DND-41 (cell line): ENCODE measurements at regions not wholly inside any gene's neighbourhood (a gene's known extent, or its start where the extent isn't known, plus 50 kb on each side); places are given as distances from the start of the nearest gene placed in this dataset.

Source experiments
- ATAC-seq: fragments of 200-7000 bp; cut with Tn5 transposase; 3 replicates; pipeline ENCODE4 v1.9.1; 2021; ENCODE audit warnings: low read depth; ENCODE audit not compliant: insufficient read depth
- DNase-seq: peaks from one replicate; pipeline ENCODE4 v3.0.0-alpha.2; 2020
- H2AFZ ChIP-seq: 2 replicates; pipeline ENCODE4 v1.6.0; 2012; ENCODE audit warnings: low read depth, low read length
- H3K27ac ChIP-seq: 2 replicates; pipeline ENCODE4 v1.5.1; 2012; ENCODE audit warnings: low read length, inconsistent platforms
- H3K27me3 ChIP-seq: fragments of 200-600 bp; sonication (generic); 2 replicates; pipeline ENCODE4 v1.6.0; 2012; ENCODE audit warnings: low read length, mild to moderate bottlenecking, inconsistent platforms; ENCODE audit not compliant: insufficient read depth, poor library complexity
- H3K36me3 ChIP-seq: 2 replicates; pipeline ENCODE4 v1.5.1; 2012; ENCODE audit warnings: low read length, inconsistent platforms; ENCODE audit not compliant: insufficient read depth
- H3K4me1 ChIP-seq: 2 replicates; pipeline ENCODE4 v1.5.1; 2012; ENCODE audit warnings: mild to moderate bottlenecking, low read length; ENCODE audit not compliant: insufficient read depth
- H3K4me2 ChIP-seq: 2 replicates; pipeline ENCODE4 v1.6.0; 2012; ENCODE audit warnings: mild to moderate bottlenecking, moderate library complexity, low read length, inconsistent platforms; ENCODE audit not compliant: insufficient read depth
- H3K4me3 ChIP-seq, 2 experiments: fragments of 200-600 bp in 1 of 2; shearing (Covaris generic) in 1 of 2; 2 replicates each; pipeline ENCODE4 v1.5.1; 2012 to 2016; ENCODE audit warnings: inconsistent platforms in 2 of 2, low read length in 2 of 2, mild to moderate bottlenecking in 2 of 2, low read depth in 1 of 2, moderate library complexity in 1 of 2
- H3K79me2 ChIP-seq: 2 replicates; pipeline ENCODE4 v1.6.0; 2012; ENCODE audit warnings: low read length, inconsistent platforms; ENCODE audit not compliant: insufficient read depth
- H3K9ac ChIP-seq: 2 replicates; pipeline ENCODE4 v1.6.0; 2012; ENCODE audit warnings: low read depth, mild to moderate bottlenecking, inconsistent platforms, low read length, moderate library complexity
- H3K9me3 ChIP-seq: 2 replicates; pipeline ENCODE4 v1.5.1; 2012; ENCODE audit warnings: low read length, moderate library complexity, mild to moderate bottlenecking, inconsistent platforms; ENCODE audit not compliant: insufficient read depth, severe bottlenecking
- H4K20me1 ChIP-seq: 2 replicates; pipeline ENCODE4 v1.6.0; 2012; ENCODE audit warnings: low read length; ENCODE audit not compliant: insufficient read depth
- EZH2 ChIP-seq: IDR thresholded peaks from 3 replicates; pipeline ENCODE4 v1.6.1; 2012; ENCODE audit warnings: borderline replicate concordance, low read depth, mild to moderate bottlenecking, moderate library complexity, low read length, inconsistent platforms; ENCODE audit not compliant: severe bottlenecking
- TF ChIP-seq, protein P1 (sequence below): IDR thresholded peaks from 2 replicates; pipeline ENCODE4 v1.5.1; 2012; ENCODE audit warnings: borderline replicate concordance, low read length, moderate library complexity, mild to moderate bottlenecking; ENCODE audit not compliant: poor library complexity, severe bottlenecking; ENCODE audit errors: extremely low read depth

DNA sequence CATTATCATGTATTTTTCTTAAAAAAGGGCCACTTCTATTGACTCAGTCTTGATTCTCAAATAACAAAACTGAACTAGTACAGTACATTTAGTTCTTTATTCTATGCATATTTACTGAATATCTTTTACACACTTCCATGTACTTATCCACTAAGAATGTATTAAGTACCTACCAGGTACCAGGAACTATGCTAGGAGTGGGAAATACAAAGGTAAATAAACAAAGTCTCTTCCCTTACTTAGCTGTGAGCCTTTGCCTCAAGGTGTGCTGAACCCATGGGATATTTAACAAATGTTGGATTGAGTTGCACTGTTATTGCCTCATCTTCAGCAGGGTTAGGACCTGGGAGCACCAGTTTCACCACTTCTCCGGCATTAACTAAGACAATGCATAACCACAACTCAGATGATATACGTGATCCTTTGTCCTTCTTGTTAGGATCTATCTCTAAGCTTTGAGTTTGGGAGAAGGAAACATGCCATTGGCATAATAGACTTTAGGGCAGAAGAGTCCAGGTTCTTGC is 533.9 kb downstream of the TFAP2B start:
- no peaks in the 10 kb centered on the region for H3K4me1 ChIP-seq
- H3K27ac ChIP-seq = no peak overlapping the region
- no peak for ATAC-seq
- H3K4me2 ChIP-seq = no peak overlapping the region
- no peaks in the 10 kb centered on the region for H3K79me2 ChIP-seq
- H3K9ac ChIP-seq = no peak overlapping the region
- no peaks in the 10 kb centered on the region for H4K20me1 ChIP-seq
- H3K27me3 ChIP-seq = no peaks in the 10 kb centered on the region
- DNase-seq = no peak
- H3K9me3 ChIP-seq = no peaks in the 10 kb centered on the region
- H3K36me3 ChIP-seq = no peaks in the 10 kb centered on the region
- H2AFZ ChIP-seq = no peak overlapping the region
- H3K4me3 ChIP-seq = no peak overlapping the region
- TF ChIP-seq EZH2 = no peak
- TF ChIP-seq, protein P1, sequence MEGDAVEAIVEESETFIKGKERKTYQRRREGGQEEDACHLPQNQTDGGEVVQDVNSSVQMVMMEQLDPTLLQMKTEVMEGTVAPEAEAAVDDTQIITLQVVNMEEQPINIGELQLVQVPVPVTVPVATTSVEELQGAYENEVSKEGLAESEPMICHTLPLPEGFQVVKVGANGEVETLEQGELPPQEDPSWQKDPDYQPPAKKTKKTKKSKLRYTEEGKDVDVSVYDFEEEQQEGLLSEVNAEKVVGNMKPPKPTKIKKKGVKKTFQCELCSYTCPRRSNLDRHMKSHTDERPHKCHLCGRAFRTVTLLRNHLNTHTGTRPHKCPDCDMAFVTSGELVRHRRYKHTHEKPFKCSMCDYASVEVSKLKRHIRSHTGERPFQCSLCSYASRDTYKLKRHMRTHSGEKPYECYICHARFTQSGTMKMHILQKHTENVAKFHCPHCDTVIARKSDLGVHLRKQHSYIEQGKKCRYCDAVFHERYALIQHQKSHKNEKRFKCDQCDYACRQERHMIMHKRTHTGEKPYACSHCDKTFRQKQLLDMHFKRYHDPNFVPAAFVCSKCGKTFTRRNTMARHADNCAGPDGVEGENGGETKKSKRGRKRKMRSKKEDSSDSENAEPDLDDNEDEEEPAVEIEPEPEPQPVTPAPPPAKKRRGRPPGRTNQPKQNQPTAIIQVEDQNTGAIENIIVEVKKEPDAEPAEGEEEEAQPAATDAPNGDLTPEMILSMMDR = no peak

DNA sequence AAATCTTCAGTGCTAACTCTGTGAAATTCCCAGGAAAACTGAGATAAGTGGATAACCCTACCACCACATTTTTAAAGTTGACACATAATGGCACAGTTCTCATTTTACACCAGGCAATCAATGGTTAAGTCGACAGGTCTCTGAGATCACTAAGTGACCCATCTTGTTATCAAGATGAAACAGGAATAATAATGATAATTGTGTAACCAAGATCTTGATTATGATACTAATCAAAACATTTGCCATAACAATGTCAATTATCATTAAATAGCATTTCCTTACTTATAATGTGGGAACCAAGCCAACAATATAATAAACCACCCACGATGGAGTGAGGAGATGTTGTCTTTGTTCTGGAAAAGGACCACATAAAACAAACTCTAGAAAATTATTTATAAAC is 541.6 kb downstream of the TFAP2B start:
- ATAC-seq (no peak), DNase-seq (no peak)
- Histone ChIP-seq H3K79me2 (no peaks in the 10 kb centered on the region), H3K27me3 (no peaks in the 10 kb centered on the region), H3K4me1 (no peaks in the 10 kb centered on the region), H2AFZ (no peak overlapping the region), H3K27ac (no peak overlapping the region), H4K20me1 (no peaks in the 10 kb centered on the region), H3K9me3 (no peaks in the 10 kb centered on the region), H3K4me2 (no peak overlapping the region), H3K36me3 (no peaks in the 10 kb centered on the region), H3K4me3 (no peak overlapping the region), H3K9ac (no peak overlapping the region)
- TF ChIP-seq, protein P1 = no peak
- no peak for TF ChIP-seq EZH2

DNA sequence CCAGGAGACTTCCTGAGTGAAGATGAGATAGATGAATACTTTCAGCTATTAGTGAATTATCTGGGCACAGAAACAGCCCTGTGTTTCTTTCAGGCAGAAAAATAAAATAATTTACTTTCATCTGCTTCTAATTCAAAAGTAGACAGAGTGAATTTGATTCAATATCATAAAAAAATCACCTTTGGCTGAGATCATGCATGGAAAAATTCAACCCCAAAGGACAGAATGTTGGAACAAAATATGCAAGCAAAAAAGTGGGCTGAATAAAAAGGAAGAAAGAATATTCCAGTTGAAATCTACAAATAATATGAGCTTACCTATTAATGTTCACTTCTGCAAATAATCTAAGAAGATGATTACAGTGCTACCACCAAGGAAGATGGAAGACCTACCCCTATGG is 546.9 kb downstream of the TFAP2B start:
- Histone ChIP-seq H3K4me3 (no peak overlapping the region), H3K4me1 (no peaks in the 10 kb centered on the region), H3K27ac (no peak overlapping the region), H3K27me3 (no peaks in the 10 kb centered on the region), H3K36me3 (no peaks in the 10 kb centered on the region), H3K4me2 (no peak overlapping the region), H2AFZ (no peak overlapping the region), H3K9ac (no peak overlapping the region), H4K20me1 (no peaks in the 10 kb centered on the region), H3K9me3 (no peaks in the 10 kb centered on the region), H3K79me2 (no peaks in the 10 kb centered on the region)
- no peak for DNase-seq
- TF ChIP-seq, protein P1 = no peak
- TF ChIP-seq EZH2 = no peak
- no peak for ATAC-seq

DNA sequence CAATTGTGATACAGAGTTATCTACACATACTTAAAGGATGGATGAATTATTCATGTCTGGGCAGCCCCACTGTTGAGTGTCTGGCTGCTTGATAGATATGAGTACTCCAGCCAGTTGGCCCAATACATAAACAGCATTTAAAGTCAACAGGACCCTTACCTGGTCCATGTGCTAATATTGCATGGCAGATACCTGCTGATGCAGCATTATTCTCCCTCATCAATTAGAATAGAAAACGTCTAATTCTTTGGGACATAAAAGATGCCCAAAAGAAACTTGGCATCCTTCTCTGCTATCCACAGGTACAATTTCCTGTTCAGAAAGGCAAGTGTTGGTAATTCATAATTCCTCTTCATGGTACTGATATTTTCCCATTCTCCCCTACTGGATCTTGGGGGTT is 550.8 kb downstream of the TFAP2B start:
- H3K27me3 ChIP-seq = no peaks in the 10 kb centered on the region
- no peaks in the 10 kb centered on the region for H3K79me2 ChIP-seq
- no peak overlapping the region for H3K27ac ChIP-seq

More for the DNA sequence above, 550.8 kb downstream of the TFAP2B start:
- no peaks in the 10 kb centered on the region for H3K4me1 ChIP-seq
- TF ChIP-seq EZH2 = no peak
- TF ChIP-seq, protein P1 = no peak
- no peak overlapping the region for H3K9ac ChIP-seq
- H2AFZ ChIP-seq = no peak overlapping the region
- H3K4me2 ChIP-seq = no peak overlapping the region
- H3K4me3 ChIP-seq = no peak overlapping the region
- DNase-seq = no peak
- no peaks in the 10 kb centered on the region for H4K20me1 ChIP-seq
- H3K36me3 ChIP-seq = no peaks in the 10 kb centered on the region
- no peak for ATAC-seq
- H3K9me3 ChIP-seq = no peaks in the 10 kb centered on the region
